PC-9 (cell line): ENCODE measurements at regions not wholly inside any gene's neighbourhood (a gene's known extent, or its start where the extent isn't known, plus 50 kb on each side); places are given as distances from the start of the nearest gene placed in this dataset.

ENCODE experiments used
- BruUV-seq: library from RNA; stranded (reverse); fragments of 400-500 nt; replicated peaks from 2 replicates; lab custom pipeline; 2021; lab: Mats Ljungman, UMichigan
- CTCF ChIA-PET: fragments of 300-600 bp; sonication (Branson Sonifier 250); formaldehyde crosslinking; loops from one replicate; lab custom pipeline; 2022; ENCODE audit warnings: antibody characterized with exemption; lab: Charles Lee
- POLR2A ChIA-PET: fragments of 300-600 bp; sonication (Branson Sonifier 250); formaldehyde crosslinking; loops from one replicate; lab custom pipeline; 2022; ENCODE audit warnings: antibody characterized with exemption; ENCODE audit not compliant: unreplicated experiment; lab: Charles Lee
- DNase-seq, 2 experiments: peaks; one replicate each; pipeline versions ENCODE4 v3.0.0 to v3.0.0-alpha.2; 2015 to 2022; ENCODE audit warnings: mixed read lengths in 1 of 2
- H2AFZ ChIP-seq: fragments of 200-600 bp; sonication (generic); 2 replicates; pipeline ENCODE4 v1.8.1; 2017; ENCODE audit warnings: antibody characterized with exemption
- H3F3A ChIP-seq: fragments of 200-600 bp; sonication (generic); 2 replicates; pipeline ENCODE4 v1.8.1; 2017; ENCODE audit warnings: antibody characterized with exemption, mild to moderate bottlenecking, low read depth; ENCODE audit not compliant: insufficient read depth
- H3K27ac ChIP-seq: fragments of 200-600 bp; sonication (generic); 2 replicates; pipeline ENCODE4 v1.6.1; 2016; ENCODE audit warnings: mixed run types
- H3K27me3 ChIP-seq: fragments of 200-600 bp; sonication (generic); 2 replicates; pipeline ENCODE4 v1.6.1; 2016; ENCODE audit warnings: low read depth, mixed run types; ENCODE audit not compliant: insufficient read depth
- H3K36me3 ChIP-seq: fragments of 200-600 bp; sonication (generic); 2 replicates; pipeline ENCODE4 v1.6.1; 2016; ENCODE audit warnings: low read depth, mixed run types
- H3K4me1 ChIP-seq: fragments of 200-600 bp; sonication (generic); replicated peaks from 2 replicates; pipeline ENCODE4 v1.6.1; 2016; ENCODE audit warnings: mixed run types; ENCODE audit not compliant: insufficient read depth
- H3K4me2 ChIP-seq: fragments of 200-600 bp; sonication (generic); 2 replicates; pipeline ENCODE4 v1.6.1; 2017; ENCODE audit warnings: mixed run types
- H3K4me3 ChIP-seq: fragments of 200-600 bp; sonication (generic); 2 replicates; pipeline ENCODE4 v1.6.1; 2016; ENCODE audit warnings: mixed run types
- H3K79me2 ChIP-seq: fragments of 200-600 bp; sonication (generic); 2 replicates; pipeline ENCODE4 v1.6.1; 2017; ENCODE audit warnings: low read depth, mixed run types
- H3K9me2 ChIP-seq: fragments of 200-600 bp; sonication (generic); 2 replicates; pipeline ENCODE4 v1.8.1; 2017; ENCODE audit warnings: mild to moderate bottlenecking; ENCODE audit not compliant: insufficient read depth
- H3K9me3 ChIP-seq: fragments of 200-600 bp; sonication (generic); 2 replicates; pipeline ENCODE4 v1.8.1; 2016; ENCODE audit warnings: low read depth; ENCODE audit not compliant: insufficient read depth
- H4K20me1 ChIP-seq: fragments of 200-600 bp; sonication (generic); 2 replicates; pipeline ENCODE4 v1.8.1; 2017; ENCODE audit not compliant: insufficient read depth
- EZH2 ChIP-seq: fragments of 200-600 bp; sonication (generic); IDR thresholded peaks from 2 replicates; pipeline ENCODE4 v1.8.0; 2017; ENCODE audit warnings: antibody characterized with exemption, low read depth
- intact Hi-C: fragments of 100-400 bp; cut with micrococcal nuclease; formaldehyde crosslinking; loops from one replicate; pipeline ENCODE4 v1.10.0; 2022; ENCODE audit not compliant: unreplicated experiment
- TF ChIP-seq, protein P1 (sequence below): fragments of 200-600 bp; sonication (generic); conservative IDR thresholded peaks from 2 replicates; pipeline ENCODE4 v1.6.1; 2017; ENCODE audit warnings: mixed run types, antibody characterized with exemption, mild to moderate bottlenecking, moderate library complexity

DNA sequence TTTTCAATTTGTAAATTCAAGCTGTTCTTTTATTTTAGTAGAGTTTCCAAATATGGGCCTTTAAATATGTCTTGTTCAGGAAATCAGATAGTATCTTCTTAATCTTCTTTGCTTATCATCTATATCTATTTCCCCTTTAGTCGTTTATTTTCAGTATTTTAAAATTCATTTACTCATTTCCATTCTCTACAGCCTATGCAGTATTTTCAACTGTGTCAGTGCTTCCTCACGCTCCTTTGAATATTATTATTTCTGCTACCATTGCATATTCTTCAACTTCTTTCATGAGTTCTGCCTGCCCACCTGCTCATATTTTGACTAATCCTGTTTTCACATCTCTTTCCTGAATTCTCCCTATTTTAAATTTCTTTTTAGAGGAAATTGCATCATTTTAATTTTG, 185.4 kb downstream of the DKK2 start:
- no peak for DNase-seq
- no peaks in the 10 kb centered on the region for H4K20me1 ChIP-seq
- POLR2A ChIA-PET, result no interaction called here
- CTCF ChIA-PET, result no interaction called here
- no peak overlapping the region for H2AFZ ChIP-seq
- no peaks in the 10 kb centered on the region for H3F3A ChIP-seq
- BruUV-seq, result no TSS peak
- H3K4me3 ChIP-seq, result no peak overlapping the region
- H3K9me2 ChIP-seq, result no peaks in the 10 kb centered on the region
- TF ChIP-seq EZH2, result no peak
- TF ChIP-seq, protein P1, sequence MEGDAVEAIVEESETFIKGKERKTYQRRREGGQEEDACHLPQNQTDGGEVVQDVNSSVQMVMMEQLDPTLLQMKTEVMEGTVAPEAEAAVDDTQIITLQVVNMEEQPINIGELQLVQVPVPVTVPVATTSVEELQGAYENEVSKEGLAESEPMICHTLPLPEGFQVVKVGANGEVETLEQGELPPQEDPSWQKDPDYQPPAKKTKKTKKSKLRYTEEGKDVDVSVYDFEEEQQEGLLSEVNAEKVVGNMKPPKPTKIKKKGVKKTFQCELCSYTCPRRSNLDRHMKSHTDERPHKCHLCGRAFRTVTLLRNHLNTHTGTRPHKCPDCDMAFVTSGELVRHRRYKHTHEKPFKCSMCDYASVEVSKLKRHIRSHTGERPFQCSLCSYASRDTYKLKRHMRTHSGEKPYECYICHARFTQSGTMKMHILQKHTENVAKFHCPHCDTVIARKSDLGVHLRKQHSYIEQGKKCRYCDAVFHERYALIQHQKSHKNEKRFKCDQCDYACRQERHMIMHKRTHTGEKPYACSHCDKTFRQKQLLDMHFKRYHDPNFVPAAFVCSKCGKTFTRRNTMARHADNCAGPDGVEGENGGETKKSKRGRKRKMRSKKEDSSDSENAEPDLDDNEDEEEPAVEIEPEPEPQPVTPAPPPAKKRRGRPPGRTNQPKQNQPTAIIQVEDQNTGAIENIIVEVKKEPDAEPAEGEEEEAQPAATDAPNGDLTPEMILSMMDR, result no peak
- intact Hi-C loops, result no loop called here
- no peaks in the 10 kb centered on the region for H3K4me1 ChIP-seq
- no peaks in the 10 kb centered on the region for H3K27me3 ChIP-seq
- no peaks in the 10 kb centered on the region for H3K79me2 ChIP-seq
- H3K27ac ChIP-seq, result no peak overlapping the region
- no peak overlapping the region for H3K4me2 ChIP-seq
- no peaks in the 10 kb centered on the region for H3K9me3 ChIP-seq
- no peaks in the 10 kb centered on the region for H3K36me3 ChIP-seq

GRCh38 chr4:106835919-106836318, 200.2 kb downstream of the DKK2 start:
- intact Hi-C loops, result no loop called here
- Histone ChIP-seq H3K27me3 (no peaks in the 10 kb centered on the region), H4K20me1 (no peaks in the 10 kb centered on the region), H2AFZ (no peak overlapping the region), H3F3A (no peaks in the 10 kb centered on the region), H3K9me2 (no peaks in the 10 kb centered on the region), H3K9me3 (no peaks in the 10 kb centered on the region), H3K36me3 (no peaks in the 10 kb centered on the region), H3K4me2 (no peak overlapping the region), H3K27ac (no peak overlapping the region), H3K4me3 (no peak overlapping the region), H3K4me1 (no peaks in the 10 kb centered on the region), H3K79me2 (no peaks in the 10 kb centered on the region)
- BruUV-seq, result no TSS peak
- ChIA-PET CTCF (no interaction called here), POLR2A (no interaction called here)
- DNase-seq, result no peak
- TF ChIP-seq, protein P1, result no peak
- TF ChIP-seq EZH2, result no peak

- ChIA-PET POLR2A (no interaction called here), CTCF (no interaction called here)
- no peak for TF ChIP-seq EZH2
- TF ChIP-seq, protein P1, result no peak
- no peak overlapping the region for H3K4me2 ChIP-seq
- no peaks in the 10 kb centered on the region for H3K79me2 ChIP-seq
- no peak overlapping the region for H2AFZ ChIP-seq
- DNase-seq, result no peak
- H3K36me3 ChIP-seq, result no peaks in the 10 kb centered on the region
- H3F3A ChIP-seq, result no peaks in the 10 kb centered on the region
- no peaks in the 10 kb centered on the region for H4K20me1 ChIP-seq
- BruUV-seq, result no TSS peak
- H3K4me3 ChIP-seq, result no peak overlapping the region
- H3K9me3 ChIP-seq, result no peaks in the 10 kb centered on the region
- H3K27me3 ChIP-seq, result no peaks in the 10 kb centered on the region
- H3K9me2 ChIP-seq, result no peaks in the 10 kb centered on the region
- H3K4me1 ChIP-seq, result no peaks in the 10 kb centered on the region
- H3K27ac ChIP-seq, result no peak overlapping the region
- intact Hi-C loops, result no loop called here
These were observed 205.2 kb downstream of the DKK2 start for GRCh38 chr4:106830879-106831278.
